ENCODE measurements at regions not wholly inside any gene's neighbourhood (a gene's known extent, or its start where the extent isn't known, plus 50 kb on each side); places are given as distances from the start of the nearest gene placed in this dataset.

DNA sequence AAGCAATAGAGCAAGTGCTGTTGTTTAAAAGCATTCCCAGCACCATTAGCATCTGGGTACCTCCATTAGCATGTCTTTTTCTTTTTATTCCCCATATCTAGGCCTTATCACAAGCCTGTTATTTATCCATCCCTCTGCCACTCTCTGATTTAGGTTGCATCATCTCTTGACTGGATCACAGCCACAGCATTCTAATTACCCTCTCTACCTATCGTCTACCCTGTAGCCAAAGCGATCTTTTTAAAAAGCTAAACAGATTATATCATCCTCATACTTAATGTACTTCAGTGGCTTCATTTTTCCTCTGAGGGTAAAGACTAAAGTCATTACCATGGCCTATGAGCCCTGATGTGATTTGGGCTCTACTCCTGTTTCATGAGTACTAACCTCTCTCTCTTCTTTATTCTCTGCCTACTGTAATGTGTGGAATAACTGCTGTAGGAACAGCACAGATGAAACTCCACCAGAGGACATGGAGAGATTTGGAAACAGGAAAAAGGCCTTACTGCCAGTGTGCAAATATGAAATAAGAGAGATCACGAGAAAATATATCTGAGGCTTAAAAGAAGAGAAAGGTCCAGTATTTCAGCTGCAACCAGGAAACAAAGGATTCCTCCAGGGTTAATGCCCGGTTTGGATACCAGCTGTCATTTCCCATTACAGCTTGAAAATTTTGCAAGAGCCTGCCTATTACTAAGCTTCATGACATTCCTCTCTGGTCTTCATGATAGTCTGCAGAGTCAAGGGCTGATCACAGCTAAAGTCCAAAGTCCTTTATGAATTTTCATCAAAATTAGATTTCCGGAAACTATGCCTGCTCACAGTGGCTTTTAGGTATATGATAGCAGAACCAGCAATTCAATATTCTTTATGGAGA, 422.5 kb upstream of the PDE3A start:
- DNase-seq (ENCODE audit: low spot score), result no peak
- H3K4me3 Mint-ChIP-seq (ENCODE audit: unreplicated experiment), result peak overlapping the region; percentile 10
- H3K27me3 Mint-ChIP-seq (ENCODE audit: low read depth), result no peaks in the 10 kb centered on the region

DNA sequence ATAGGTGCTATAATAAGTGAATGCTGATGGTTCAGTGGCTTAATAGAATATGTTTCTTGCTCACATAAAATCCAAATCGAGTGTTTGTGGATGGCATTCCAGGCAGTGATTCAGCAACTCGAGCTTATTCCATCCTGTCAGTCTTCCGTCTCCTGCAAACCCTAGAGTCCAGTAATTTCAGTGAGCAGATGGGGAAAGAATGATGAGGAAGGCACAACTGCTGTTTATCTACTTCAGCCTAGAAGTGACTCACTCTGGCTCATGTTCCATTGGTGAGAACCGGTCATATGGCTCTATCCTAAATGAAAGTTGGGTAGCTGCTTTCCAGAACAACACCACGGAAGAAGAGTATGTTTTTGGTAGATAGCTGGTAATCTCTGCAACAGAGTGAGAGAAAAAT, 421.8 kb upstream of the PDE3A start:
- DNase-seq (ENCODE audit: low spot score), result no peak
- H3K9me3 Mint-ChIP-seq (ENCODE audit: low read depth), result no peaks in the 10 kb centered on the region

More for the DNA sequence above, 422.5 kb upstream of the PDE3A start:
- H3K4me1 Mint-ChIP-seq (ENCODE audit: low read depth), result peaks cover 36% of the 10 kb centered on the region
- TF ChIP-seq, protein P1, sequence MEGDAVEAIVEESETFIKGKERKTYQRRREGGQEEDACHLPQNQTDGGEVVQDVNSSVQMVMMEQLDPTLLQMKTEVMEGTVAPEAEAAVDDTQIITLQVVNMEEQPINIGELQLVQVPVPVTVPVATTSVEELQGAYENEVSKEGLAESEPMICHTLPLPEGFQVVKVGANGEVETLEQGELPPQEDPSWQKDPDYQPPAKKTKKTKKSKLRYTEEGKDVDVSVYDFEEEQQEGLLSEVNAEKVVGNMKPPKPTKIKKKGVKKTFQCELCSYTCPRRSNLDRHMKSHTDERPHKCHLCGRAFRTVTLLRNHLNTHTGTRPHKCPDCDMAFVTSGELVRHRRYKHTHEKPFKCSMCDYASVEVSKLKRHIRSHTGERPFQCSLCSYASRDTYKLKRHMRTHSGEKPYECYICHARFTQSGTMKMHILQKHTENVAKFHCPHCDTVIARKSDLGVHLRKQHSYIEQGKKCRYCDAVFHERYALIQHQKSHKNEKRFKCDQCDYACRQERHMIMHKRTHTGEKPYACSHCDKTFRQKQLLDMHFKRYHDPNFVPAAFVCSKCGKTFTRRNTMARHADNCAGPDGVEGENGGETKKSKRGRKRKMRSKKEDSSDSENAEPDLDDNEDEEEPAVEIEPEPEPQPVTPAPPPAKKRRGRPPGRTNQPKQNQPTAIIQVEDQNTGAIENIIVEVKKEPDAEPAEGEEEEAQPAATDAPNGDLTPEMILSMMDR (IDR thresholded peaks at IDR 0.05), result no peak
- H3K9me3 Mint-ChIP-seq (ENCODE audit: low read depth), result no peaks in the 10 kb centered on the region
- no peaks in the 10 kb centered on the region for H3K36me3 Mint-ChIP-seq (ENCODE audit: low read depth)
- peak overlapping the region; percentile 90 for H3K27ac Mint-ChIP-seq (ENCODE audit: unreplicated experiment)

DNA sequence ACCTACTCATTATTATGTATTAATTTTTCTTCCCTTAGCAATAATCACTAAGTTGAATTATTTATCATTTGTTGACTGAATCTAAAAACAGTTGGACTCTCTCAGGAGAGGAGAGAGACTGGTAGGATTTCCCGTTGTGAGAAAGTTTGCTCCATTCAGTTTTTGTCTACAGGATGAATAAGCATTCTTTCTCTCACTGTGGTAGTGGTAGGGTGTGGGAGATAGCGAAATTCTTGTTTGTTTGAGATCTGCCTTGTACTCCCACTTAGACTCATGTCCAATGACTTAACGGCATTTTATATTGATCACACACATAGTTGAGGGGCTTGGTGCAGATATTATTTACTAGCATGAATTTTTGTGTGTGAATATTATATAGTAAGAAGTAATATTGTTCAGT, 421.0 kb upstream of the PDE3A start:
- DNase-seq (ENCODE audit: low spot score), result no peak
- Mint-ChIP-seq H3K36me3 (ENCODE audit: low read depth) (no peaks in the 10 kb centered on the region), H3K4me3 (ENCODE audit: unreplicated experiment) (peak overlapping the region; percentile 39), H3K9me3 (ENCODE audit: low read depth) (no peaks in the 10 kb centered on the region), H3K4me1 (ENCODE audit: low read depth) (peaks cover 36% of the 10 kb centered on the region), H3K27ac (ENCODE audit: unreplicated experiment) (peak overlapping the region; percentile 81), H3K27me3 (ENCODE audit: low read depth) (no peaks in the 10 kb centered on the region)
- TF ChIP-seq, protein P1 (IDR thresholded peaks at IDR 0.05), result no peak

More for the DNA sequence above, 421.8 kb upstream of the PDE3A start:
- Mint-ChIP-seq H3K4me3 (ENCODE audit: unreplicated experiment) (no peak overlapping the region), H3K4me1 (ENCODE audit: low read depth) (peaks cover 36% of the 10 kb centered on the region), H3K36me3 (ENCODE audit: low read depth) (no peaks in the 10 kb centered on the region), H3K27me3 (ENCODE audit: low read depth) (no peaks in the 10 kb centered on the region), H3K27ac (ENCODE audit: unreplicated experiment) (peak overlapping the region; percentile 90)
- TF ChIP-seq, protein P1 (IDR thresholded peaks at IDR 0.05), result no peak

DNA sequence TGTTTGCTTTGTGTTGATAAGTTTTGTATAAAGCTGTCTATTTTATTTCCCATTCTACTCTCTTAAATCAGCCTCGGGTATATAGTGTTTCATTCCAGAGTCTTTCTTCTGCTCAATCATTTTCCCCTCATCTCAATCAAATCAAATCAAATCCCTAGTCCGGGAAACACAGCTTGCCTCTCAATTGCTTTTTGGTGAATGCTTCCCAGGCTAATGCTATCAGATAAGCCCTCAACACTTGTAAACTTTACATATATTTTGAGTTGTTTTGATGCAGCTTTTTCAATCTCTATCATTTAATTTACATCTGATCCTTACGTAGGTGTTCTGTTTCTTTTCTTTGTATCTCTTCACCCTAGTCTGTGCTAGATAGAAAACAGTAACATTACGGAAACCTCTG, 416.7 kb upstream of the PDE3A start:
- H3K9me3 Mint-ChIP-seq (ENCODE audit: low read depth), result no peaks in the 10 kb centered on the region
- H3K27ac Mint-ChIP-seq (ENCODE audit: unreplicated experiment), result no peak overlapping the region
- no peaks in the 10 kb centered on the region for H3K27me3 Mint-ChIP-seq (ENCODE audit: low read depth)
- no peak overlapping the region for H3K4me3 Mint-ChIP-seq (ENCODE audit: unreplicated experiment)
- H3K4me1 Mint-ChIP-seq (ENCODE audit: low read depth), result peaks cover 27% of the 10 kb centered on the region
- TF ChIP-seq, protein P1 (IDR thresholded peaks at IDR 0.05), result no peak
- no peak for DNase-seq (ENCODE audit: low spot score)
- H3K36me3 Mint-ChIP-seq (ENCODE audit: low read depth), result no peaks in the 10 kb centered on the region

DNA sequence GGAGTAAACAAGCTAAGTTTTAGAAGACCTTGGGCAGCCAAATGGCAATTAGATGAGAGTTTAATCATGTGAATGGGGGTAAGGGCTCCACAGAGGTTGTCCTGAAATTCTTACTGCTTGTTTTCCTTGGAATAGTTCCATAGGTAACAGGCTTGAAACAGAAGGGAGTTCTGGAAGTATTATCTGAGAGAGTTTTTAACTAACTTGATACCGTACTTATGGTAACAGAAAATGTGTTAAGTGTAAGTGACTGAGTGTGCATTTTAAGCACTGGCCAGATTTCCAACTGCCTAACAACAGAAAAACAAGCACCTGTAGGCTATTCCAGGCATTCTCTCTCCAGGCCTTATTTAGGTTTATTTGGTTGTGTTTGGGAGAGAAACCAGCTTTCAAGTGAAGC, 414.6 kb upstream of the PDE3A start:
- TF ChIP-seq, protein P1 (IDR thresholded peaks at IDR 0.05), result no peak
- Mint-ChIP-seq H3K36me3 (ENCODE audit: low read depth) (no peaks in the 10 kb centered on the region), H3K9me3 (ENCODE audit: low read depth) (no peaks in the 10 kb centered on the region), H3K4me3 (ENCODE audit: unreplicated experiment) (no peak overlapping the region), H3K4me1 (ENCODE audit: low read depth) (peaks cover 15% of the 10 kb centered on the region), H3K27me3 (ENCODE audit: low read depth) (no peaks in the 10 kb centered on the region), H3K27ac (ENCODE audit: unreplicated experiment) (no peak overlapping the region)
- DNase-seq (ENCODE audit: low spot score), result no peak

Data from chondrocyte (in vitro differentiated cells).